CD14-positive monocyte (primary cell): ENCODE measurements at regions not wholly inside any gene's neighbourhood (a gene's known extent, or its start where the extent isn't known, plus 50 kb on each side); places are given as distances from the start of the nearest gene placed in this dataset.

Experiments used
- DNase-seq, 3 donors: peaks; one replicate each; pipeline ENCODE4 v3.0.0-alpha.2; 2011 to 2022
- H2AFZ ChIP-seq: 2 replicates; pipeline ENCODE4 v1.6.0; 2012; ENCODE audit warnings: mild to moderate bottlenecking, low read depth, low read length, inconsistent platforms; ENCODE audit not compliant: insufficient read depth, poor library complexity, severe bottlenecking
- H3K27ac ChIP-seq, 2 donors: 1 replicate in 1 of 2; 2 replicates in 1 of 2; pipeline ENCODE4 v1.5.1; 2012 to 2013; ENCODE audit warnings: low read length in 2 of 2, control low read depth in 1 of 2, inconsistent platforms in 1 of 2, low read depth in 1 of 2, mild to moderate bottlenecking in 1 of 2
- H3K27me3 ChIP-seq, 2 donors: one replicate each; pipeline versions ENCODE4 v1.6.0 to v1.6.1; 2011 to 2013; ENCODE audit warnings: low read length in 2 of 2; ENCODE audit not compliant: control insufficient read depth in 2 of 2, insufficient read depth in 2 of 2
- H3K36me3 ChIP-seq, 2 donors: replicated peaks in 1 of 2; 1 replicate in 1 of 2; 2 replicates in 1 of 2; pipeline versions ENCODE4 v1.5.1 to v1.6.1; 2012 to 2013; ENCODE audit warnings: low read length in 2 of 2, control low read depth in 1 of 2, inconsistent platforms in 1 of 2, mild to moderate bottlenecking in 1 of 2; ENCODE audit not compliant: insufficient read depth in 2 of 2, control insufficient read depth in 1 of 2
- H3K4me1 ChIP-seq, 2 donors: 1 replicate in 1 of 2; 2 replicates in 1 of 2; pipeline versions ENCODE4 v1.5.1 to v1.6.1; 2012 to 2013; ENCODE audit warnings: low read length in 2 of 2, control low read depth in 1 of 2, inconsistent platforms in 1 of 2, mild to moderate bottlenecking in 1 of 2, moderate library complexity in 1 of 2; ENCODE audit not compliant: insufficient read depth in 2 of 2, control insufficient read depth in 1 of 2
- H3K4me2 ChIP-seq: replicated peaks from 2 replicates; pipeline ENCODE3; 2012; ENCODE audit warnings: low read length, moderate library complexity, mild to moderate bottlenecking; ENCODE audit not compliant: poor library complexity, severe bottlenecking; ENCODE audit errors: extremely low read depth
- H3K4me3 ChIP-seq, 3 experiments: fragments of 200-600 bp in 1 of 3; sonication (generic) in 1 of 3; replicated peaks in 1 of 3; 1 replicate in 2 of 3; 2 replicates in 1 of 3; pipeline ENCODE4 v1.5.1; 2011 to 2013; ENCODE audit warnings: low read length in 3 of 3, mild to moderate bottlenecking in 3 of 3, control low read depth in 2 of 3, low read depth in 2 of 3, inconsistent platforms in 1 of 3, moderate library complexity in 1 of 3
- H3K79me2 ChIP-seq: 2 replicates; pipeline ENCODE4 v1.6.0; 2012; ENCODE audit warnings: mild to moderate bottlenecking, control low read depth, inconsistent platforms, low read length, moderate library complexity; ENCODE audit not compliant: insufficient read depth
- H3K9ac ChIP-seq: 2 replicates; pipeline ENCODE4 v1.6.0; 2017; ENCODE audit warnings: low read length, mild to moderate bottlenecking; ENCODE audit not compliant: insufficient read depth, poor library complexity, severe bottlenecking
- H3K9me3 ChIP-seq, 2 donors: replicated peaks in 1 of 2; 1 replicate in 1 of 2; 2 replicates in 1 of 2; pipeline versions ENCODE4 v1.5.1 to v1.6.1; 2012 to 2013; ENCODE audit warnings: low read length in 2 of 2, control low read depth in 1 of 2; ENCODE audit not compliant: control insufficient read depth in 1 of 2, insufficient read depth in 1 of 2
- H4K20me1 ChIP-seq: 2 replicates; pipeline ENCODE4 v1.6.0; 2012; ENCODE audit warnings: mild to moderate bottlenecking, low read length, control low read depth, moderate library complexity; ENCODE audit not compliant: insufficient read depth
- H3K27ac Mint-ChIP-seq, 7 donors: one replicate each; pipeline ENCODE4 v1.8.0; 2020; ENCODE audit warnings: mild to moderate bottlenecking in 7 of 7, mixed read lengths in 7 of 7, moderate library complexity in 6 of 7, inconsistent platforms in 2 of 7
- H3K27me3 Mint-ChIP-seq, 3 donors: one replicate each; pipeline ENCODE4 v1.8.0; 2021 to 2022; ENCODE audit warnings: low read depth in 3 of 3, mild to moderate bottlenecking in 3 of 3, mixed read lengths in 3 of 3, moderate library complexity in 3 of 3, inconsistent platforms in 1 of 3
- H3K36me3 Mint-ChIP-seq, 2 donors: one replicate each; pipeline ENCODE4 v1.8.0; 2020; ENCODE audit warnings: mixed read lengths in 2 of 2, inconsistent platforms in 1 of 2, mild to moderate bottlenecking in 1 of 2
- H3K4me1 Mint-ChIP-seq: one replicate; pipeline ENCODE4 v1.8.0; 2020; ENCODE audit warnings: mild to moderate bottlenecking, mixed read lengths
- H3K4me3 Mint-ChIP-seq, 2 donors: one replicate each; pipeline ENCODE4 v1.8.0; 2020; ENCODE audit warnings: mild to moderate bottlenecking in 2 of 2, mixed read lengths in 2 of 2, moderate library complexity in 1 of 2
- H3K9me3 Mint-ChIP-seq, 7 donors: one replicate each; pipeline ENCODE4 v1.8.0; 2020 to 2022; ENCODE audit warnings: mixed read lengths in 7 of 7, mild to moderate bottlenecking in 6 of 7, moderate library complexity in 6 of 7, inconsistent platforms in 2 of 7
- CTCF ChIP-seq: fragments of 200-600 bp; IDR thresholded peaks from one replicate; pipeline ENCODE4 v1.8.0; 2022; ENCODE audit warnings: antibody characterized with exemption, mild to moderate bottlenecking
- WGBS: methylation state at CpG from one replicate; pipeline ENCODE4 v1.1.5; 2013; ENCODE audit warnings: missing lambda C conversion rate; ENCODE audit not compliant: insufficient coverage; 5-methylcytosine and 5-hydroxymethylcytosine counted together
- intact Hi-C, 2 donors: fragments of 100-400 bp; cut with micrococcal nuclease; formaldehyde crosslinking; loops; one replicate each; pipeline versions ENCODE4 v1.15.0 to v1.15.1; 2023

GRCh38 chr2:23206650-23207049 is 178.3 kb upstream of the KLHL29 start:
- DNase-seq: no peak
- no peak overlapping the region for H3K4me3 Mint-ChIP-seq
- no peak for TF ChIP-seq CTCF
- Histone ChIP-seq H3K79me2 (no peaks in the 10 kb centered on the region), H4K20me1 (no peaks in the 10 kb centered on the region), H2AFZ (no peak overlapping the region), H3K9ac (no peak overlapping the region), H3K27ac (no peak overlapping the region), H3K9me3 (no peaks in the 10 kb centered on the region), H3K27me3 (no peaks in the 10 kb centered on the region), H3K4me3 (no peak overlapping the region), H3K4me1 (no peaks in the 10 kb centered on the region), H3K36me3 (no peaks in the 10 kb centered on the region), H3K4me2 (no peak overlapping the region)
- no peaks in the 10 kb centered on the region for H3K27me3 Mint-ChIP-seq
- 100% methylated on average over 2 of the region's 8 CpGs for WGBS
- H3K9me3 Mint-ChIP-seq: peaks cover 1 to 9% (median 3%) of the 10 kb centered on the region in 7 donors
- H3K4me1 Mint-ChIP-seq: no peaks in the 10 kb centered on the region
- no peaks in the 10 kb centered on the region for H3K36me3 Mint-ChIP-seq
- no peak overlapping the region for H3K27ac Mint-ChIP-seq
- intact Hi-C loops: no loop called here

GRCh38 chr2:23207871-23208270 is 177.1 kb upstream of the KLHL29 start:
- Mint-ChIP-seq H3K27me3 (no peaks in the 10 kb centered on the region), H3K4me1 (no peaks in the 10 kb centered on the region), H3K27ac (no peak overlapping the region), H3K4me3 (no peak overlapping the region), H3K9me3 (peaks cover 0 to 12% (median 3%) of the 10 kb centered on the region in 7 donors), H3K36me3 (no peaks in the 10 kb centered on the region)
- no peaks in the 10 kb centered on the region for H3K9me3 ChIP-seq
- no peaks in the 10 kb centered on the region for H3K27me3 ChIP-seq
- 86% methylated on average over 3 of the region's 5 CpGs for WGBS
- intact Hi-C loops: no loop called here
- no peaks in the 10 kb centered on the region for H3K79me2 ChIP-seq
- H3K9ac ChIP-seq: no peak overlapping the region
- no peak overlapping the region for H3K27ac ChIP-seq
- H3K4me2 ChIP-seq: no peak overlapping the region
- no peak for TF ChIP-seq CTCF
- no peaks in the 10 kb centered on the region for H3K36me3 ChIP-seq
- no peaks in the 10 kb centered on the region for H4K20me1 ChIP-seq
- DNase-seq: no peak
- no peak overlapping the region for H2AFZ ChIP-seq
- H3K4me1 ChIP-seq: no peaks in the 10 kb centered on the region
- H3K4me3 ChIP-seq: no peak overlapping the region
